ENCODE measurements at regions not wholly inside any gene's neighbourhood (a gene's known extent, or its start where the extent isn't known, plus 50 kb on each side); places are given as distances from the start of the nearest gene placed in this dataset.
"Not testable (repeated sequence)": the region's sequence is repeated elsewhere in the genome, so short reads cannot be mapped to it uniquely, and the experiment has no call there.

DNA sequence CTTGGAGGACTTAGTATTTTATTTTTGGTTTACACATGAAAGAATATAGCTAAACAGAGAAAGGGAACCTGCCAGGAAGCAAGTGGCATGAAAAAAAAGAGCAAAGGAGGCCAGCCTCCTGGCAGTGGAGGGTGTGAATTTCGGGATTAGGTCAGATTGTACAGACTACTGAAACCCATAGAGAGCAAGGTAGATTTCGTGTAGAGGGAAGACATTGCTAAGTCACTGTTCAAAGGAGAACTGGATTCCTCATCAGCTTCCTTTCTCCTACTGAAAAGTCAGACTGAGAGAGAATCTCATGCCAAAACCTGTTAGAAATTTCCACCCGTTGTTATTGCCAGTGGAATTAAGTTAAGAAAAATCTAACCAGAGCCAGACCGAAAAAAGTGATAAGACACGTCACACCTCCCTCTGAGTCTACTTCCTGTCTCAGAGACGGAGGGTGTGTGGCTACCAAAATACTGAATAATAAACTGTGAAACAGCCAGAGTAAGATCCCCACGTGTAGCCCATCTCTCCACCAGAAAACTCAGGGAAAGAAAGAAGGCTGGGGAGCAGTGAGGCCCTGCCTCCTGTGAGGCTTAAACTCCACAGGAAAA, 118.8 kb downstream of the SKIDA1 start:
- DNase-seq (ENCODE audit: low read depth) = peak; percentile 56

DNA sequence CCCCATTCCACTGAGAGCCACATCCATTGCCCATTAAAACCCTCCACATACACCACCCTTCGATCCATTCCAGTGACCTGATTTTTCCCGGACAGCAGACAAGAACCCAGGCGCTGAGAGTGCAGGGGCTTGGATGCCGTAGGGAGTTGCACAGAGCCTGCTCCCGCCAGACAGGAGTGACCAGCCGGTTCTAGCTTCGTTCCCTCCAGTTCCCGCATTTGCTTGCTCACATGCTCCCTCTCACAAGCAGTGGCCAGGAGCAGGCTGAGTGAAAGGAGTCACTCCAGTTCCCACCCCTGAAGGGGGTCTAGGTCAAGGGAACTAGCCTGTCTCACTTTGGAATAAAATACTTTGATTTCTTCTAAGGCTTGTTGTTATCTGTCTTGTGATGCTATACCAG, 119.5 kb downstream of the SKIDA1 start:
- DNase-seq (ENCODE audit: low read depth) = no peak

DNA sequence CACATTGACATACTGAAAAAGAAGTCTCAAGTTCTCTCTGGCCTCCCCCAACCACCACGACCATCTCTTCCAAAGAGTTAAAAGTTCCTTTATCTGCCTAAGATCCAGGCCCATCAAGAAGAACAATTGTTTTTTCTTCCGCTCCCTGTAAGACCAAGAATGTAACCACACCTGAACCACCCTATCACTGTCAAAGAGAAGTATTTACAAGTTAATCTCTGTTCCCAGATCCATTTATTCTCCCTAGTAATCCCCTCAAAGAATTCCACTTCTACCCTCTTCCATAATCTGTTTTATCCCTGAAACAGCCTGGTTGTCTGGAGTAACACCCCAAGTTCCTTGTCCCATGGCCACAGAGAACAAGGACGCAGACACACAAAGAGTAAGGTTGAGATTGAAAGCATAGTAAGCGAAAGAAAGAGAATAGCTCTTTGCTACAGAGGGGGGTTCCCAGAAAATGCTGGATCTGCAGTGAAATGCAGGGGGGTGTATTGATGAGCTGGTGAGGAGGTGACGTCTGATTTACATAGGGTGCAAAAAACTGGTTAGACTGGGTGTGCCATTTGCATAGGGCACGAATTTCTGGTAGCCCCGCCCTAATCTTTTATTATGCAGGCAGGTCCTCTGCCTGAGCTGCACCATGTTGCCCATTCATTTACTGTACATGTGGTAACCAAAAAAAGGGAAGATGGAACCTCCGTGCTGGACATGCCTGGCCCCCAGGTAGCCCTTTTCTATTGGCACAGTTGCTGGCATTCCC, 122.0 kb downstream of the SKIDA1 start:
- no peak for DNase-seq (ENCODE audit: low read depth)

DNA sequence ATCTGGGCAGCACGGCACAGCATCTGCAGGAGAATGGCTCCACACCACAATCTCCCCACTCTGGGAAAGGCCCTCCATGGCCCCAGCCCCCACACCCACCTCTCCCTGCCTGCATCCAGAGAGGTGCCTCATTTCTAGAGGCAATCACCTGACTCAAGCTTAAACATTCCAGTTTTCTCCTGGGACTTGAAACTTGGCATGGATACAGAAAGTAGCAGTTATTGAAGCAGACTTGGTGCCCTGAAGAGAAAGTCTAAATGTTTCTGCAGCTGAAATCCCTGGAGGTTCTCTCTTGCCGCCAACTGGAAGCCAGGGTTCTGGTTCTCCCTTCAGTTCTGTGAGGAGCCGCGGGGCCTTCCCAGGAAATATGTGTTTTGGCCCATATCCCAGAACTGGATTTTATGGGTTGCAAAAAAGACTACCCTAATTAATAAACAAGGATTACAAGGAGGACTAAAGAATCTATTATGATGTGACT, 122.8 kb downstream of the SKIDA1 start:
- DNase-seq (ENCODE audit: low read depth) = peak; percentile 6

DNA sequence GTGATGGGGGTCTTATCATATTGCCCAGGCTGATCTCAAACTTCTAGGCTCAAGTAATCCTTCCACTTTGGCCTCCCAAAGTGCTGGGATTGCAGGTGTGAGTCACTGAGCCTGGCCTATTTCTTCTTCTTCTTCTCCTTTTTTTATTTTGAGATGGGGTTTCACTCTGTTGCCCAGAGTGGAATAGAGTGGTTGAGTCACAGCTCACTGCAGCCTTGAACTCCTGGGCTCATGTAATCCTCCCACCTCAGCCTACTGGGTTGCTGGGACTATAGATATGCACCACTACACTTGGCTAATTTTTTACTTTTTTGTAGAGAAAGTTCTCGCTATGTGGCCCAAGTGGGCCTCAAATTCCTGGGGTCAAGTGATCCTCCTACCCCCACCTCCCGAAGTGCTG, 124.3 kb downstream of the SKIDA1 start:
- DNase-seq (ENCODE audit: low read depth) = peak; percentile 12

DNA sequence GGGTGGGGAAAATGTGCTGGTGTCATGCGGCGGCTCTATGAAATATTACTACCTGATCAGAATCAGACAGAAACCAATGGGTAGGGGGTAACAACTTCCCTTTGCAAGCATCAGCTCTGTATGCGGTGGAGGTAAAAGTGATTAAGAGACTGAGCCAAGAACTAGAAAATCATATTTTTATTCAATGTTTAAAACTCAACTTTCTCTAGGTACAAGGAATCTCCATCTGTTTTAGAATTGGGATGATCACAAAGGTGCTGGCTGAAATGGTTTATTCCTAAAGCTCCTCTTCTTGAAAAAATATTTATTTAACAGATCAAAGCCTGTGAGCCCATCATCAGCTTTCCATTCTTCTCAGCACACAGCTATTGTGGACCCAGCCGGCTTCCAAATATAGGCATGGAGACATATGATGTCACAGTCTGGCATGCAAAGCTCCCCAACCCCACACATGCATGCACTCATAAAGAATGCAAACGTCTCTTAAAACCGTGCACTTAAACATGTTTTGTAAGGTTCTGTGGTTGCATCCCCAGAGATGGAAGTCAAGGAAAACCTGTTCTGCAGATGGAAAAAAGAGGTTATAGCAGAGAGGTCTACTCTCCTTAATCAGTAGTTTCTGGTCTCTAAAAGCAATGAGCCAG, 126.0 kb downstream of the SKIDA1 start:
- peak; percentile 78 for DNase-seq (ENCODE audit: low read depth)

DNA sequence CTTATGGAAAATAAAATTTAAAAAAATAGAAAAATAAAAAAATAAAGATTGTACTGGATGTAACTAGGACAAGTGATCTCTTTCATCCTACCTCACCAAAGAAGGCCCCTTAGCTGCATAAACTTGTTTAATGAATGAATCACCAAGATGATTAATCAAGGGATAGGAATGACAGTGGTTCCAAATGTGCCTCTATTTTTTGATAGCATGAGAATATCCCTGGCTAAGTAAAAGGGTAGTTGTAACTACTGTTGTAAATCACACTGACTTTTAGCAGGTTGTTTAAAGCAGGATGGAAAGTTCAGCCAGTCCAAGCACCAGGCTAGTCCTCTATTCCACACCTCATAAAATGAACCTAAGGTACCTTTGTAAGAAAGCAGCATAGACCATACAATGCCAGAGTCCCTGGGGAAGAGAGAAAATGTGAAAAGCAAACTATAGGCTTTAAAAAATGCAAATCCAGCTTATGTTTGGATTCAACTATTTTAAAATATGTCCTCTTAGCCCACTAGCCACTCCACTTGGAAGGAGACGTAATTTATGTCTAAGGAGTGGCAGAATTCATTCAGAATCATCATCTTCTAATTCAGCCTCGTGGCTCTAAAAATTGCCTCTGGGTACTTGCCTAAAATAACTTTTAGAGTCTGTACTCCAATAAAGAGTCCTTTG, 126.8 kb downstream of the SKIDA1 start:
- DNase-seq (ENCODE audit: low read depth) = peak; percentile 83

DNA sequence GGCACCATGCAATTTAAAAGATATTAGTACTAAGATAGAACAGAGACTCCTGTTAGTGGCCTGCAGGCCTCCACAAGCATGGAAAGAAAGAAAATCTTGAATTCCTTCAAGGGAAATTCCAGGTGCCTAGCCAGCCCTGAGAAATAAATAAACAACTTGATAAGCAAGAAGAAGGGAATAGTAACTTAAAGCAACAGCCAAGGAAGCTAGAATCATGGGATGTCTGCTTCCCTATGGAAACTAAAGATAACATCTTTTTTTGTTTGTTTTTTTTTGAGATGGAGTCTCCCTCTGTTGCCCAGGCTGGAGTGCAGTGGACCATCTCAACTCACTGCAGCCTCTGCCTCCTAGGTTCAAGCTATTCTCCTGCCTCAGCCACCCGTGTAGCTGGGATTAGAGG, 128.6 kb downstream of the SKIDA1 start:
- DNase-seq (ENCODE audit: low read depth) = no peak

DNA sequence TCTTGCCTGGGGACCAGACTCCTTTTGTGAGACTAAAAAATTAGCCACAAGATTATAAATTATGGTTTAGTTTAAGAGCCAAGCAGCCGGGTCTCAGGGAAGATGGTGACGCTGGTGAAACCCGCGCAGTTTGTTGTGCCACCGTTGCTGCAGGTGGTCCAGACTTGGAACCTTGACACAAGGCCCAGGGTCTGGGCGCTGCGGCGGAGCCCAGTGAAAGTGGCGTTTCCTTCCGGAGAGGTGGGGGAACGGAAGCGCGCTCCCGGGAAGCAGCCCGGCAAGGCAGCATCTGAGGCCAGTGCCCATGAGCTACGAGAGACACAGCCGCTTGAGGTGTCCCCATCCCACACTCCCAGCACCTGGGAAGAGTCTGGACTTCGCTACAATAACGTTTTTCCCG, 131.6 kb downstream of the SKIDA1 start:
- no peak for DNase-seq (ENCODE audit: low read depth)

DNA sequence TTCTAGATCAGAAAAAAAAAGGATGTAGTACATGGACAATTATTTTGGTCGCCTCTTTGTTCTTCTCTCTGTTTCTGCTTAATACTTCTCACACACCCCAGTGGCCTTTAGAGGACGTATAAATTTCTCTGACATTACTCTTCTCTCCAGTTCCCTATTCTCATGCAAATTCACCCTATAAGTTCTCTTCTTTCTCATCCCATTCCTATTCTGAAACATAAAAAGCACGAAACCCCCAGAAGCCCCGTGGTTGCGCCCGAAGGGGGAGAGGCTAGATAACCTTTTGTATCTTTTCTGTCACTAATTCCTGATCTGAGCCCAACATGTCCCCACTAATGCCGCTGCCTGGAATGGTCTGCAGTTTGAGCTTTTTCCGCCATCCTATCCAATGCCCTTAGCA, 136.9 kb downstream of the SKIDA1 start:
- DNase-seq (ENCODE audit: low read depth) = no peak

DNA sequence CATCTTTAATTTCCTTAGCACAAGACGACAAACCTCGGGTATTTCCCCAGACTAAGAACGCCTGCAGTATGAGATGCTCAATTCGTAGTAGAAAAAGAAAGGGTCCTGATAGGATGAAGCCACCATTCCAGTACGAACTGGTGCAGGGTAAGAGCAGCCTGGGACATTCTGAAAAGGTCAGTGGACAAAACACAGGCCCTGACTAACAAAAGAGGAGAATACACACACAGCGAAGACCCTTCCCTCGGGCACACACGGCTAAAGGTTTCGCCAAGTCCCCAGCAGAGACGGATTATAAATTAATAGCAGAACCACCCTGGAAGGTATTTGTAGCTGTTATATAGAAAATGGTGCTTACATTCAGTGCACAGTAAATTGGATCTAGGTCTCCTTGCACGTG, 137.6 kb downstream of the SKIDA1 start:
- no peak for DNase-seq (ENCODE audit: low read depth)

DNA sequence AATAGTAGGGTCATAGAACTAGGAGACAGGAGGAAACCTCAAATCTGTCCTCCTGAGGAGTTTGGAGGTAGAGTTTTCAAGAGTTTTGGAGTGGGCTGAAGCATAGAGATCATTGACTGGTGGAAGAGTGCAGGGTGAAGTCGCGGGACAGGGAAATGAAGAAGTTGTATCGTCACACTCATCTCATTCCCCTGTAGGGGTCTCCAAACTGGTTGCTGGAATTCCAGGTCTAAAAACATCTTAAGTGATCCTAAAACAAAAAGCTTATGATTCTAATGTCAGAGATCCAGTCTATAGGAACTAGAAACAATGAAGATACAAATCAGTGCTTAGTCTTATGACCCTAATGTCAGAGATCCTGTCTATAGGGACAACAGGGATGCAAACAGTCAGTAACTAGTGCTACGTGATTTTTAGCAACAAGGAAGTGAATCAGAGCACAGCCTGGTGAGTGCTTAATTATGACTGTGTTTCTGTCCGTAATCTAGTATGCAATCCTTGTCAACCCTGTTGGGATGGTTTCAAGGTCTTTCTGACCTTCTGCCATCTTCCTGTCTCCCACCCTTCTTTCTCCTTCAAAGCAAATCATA, 139.4 kb downstream of the SKIDA1 start:
- DNase-seq (ENCODE audit: low read depth) = peak; percentile 41

DNA sequence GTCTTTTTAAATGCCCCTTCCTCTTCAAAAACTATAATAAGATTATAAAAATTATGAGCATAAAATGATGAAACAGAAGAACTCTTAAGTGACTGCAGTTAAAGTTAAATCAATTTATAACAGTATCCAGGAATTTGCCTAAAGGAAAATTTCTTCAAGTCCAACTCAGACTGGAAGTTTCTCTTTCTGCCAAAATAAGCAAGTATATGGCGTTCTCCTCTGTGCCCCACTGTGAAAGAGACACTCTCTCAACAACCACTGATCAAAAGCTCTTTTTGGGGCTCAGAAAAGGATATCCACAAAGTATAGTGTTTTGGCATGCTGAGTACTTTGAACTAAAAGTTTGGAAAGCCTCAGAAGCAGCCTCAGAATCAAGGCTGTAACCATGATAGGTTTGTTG, 139.9 kb downstream of the SKIDA1 start:
- DNase-seq (ENCODE audit: low read depth) = no peak

DNA sequence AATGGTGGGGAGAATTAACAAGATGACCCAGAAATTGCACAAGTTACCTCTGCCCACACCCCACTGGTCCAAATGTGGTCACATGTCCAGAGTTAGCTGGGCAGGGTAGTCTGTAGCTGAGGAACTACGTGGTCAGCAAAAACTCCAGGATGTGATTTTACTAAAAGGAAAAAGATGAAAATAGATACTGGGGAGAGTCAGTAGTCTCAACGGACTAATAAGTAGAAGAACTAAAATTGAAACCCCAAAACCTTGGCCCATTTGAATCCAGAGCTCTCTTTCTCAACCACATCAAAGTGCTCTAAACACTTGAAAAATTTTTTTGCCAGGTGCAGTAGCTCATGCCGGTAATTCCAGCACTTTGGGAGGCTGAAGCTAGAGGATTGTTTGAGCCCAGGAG, 146.3 kb downstream of the SKIDA1 start:
- no peak for DNase-seq (ENCODE audit: low read depth)

DNA sequence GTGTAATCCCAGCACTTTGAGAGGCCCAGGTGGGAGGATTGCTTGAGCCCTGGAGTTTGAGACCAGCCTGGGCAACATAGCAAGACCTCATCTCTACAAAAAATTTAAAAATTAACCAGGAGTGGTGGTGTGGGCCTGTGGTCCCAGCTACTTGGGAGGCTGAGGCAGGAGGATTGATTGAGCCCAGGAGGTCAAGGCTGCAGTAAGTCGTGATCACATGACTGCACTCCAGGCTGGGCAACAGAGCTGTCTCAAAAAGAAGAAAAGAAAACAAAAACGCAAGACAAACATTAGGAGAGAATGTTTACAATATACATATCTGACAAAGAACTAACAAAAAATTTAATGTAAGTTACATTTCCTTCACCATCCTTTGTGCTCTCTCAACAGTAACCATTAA, 150.2 kb downstream of the SKIDA1 start:
- not testable (repeated sequence) for DNase-seq (ENCODE audit: low read depth)

DNA sequence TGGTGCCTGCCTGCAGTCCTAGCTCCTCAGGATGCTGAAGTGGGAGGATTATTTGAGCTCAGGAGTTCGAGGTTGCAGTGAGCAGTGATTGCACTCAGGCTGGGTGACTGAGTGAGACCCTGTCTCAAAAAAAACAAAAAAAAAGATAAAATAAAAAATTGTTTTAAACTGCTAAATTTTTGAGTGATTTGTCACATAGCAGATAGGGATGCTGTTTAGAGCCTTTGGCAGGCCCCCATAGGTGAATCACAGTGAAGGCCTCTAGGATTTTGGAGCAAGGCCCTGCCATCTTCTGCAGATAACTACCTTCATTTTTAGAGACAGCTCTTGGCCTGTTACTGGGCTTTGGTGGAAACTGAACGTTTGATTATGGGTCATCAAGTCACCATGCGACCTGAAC, 151.6 kb downstream of the SKIDA1 start:
- not testable (repeated sequence) for DNase-seq (ENCODE audit: low read depth)

DNA sequence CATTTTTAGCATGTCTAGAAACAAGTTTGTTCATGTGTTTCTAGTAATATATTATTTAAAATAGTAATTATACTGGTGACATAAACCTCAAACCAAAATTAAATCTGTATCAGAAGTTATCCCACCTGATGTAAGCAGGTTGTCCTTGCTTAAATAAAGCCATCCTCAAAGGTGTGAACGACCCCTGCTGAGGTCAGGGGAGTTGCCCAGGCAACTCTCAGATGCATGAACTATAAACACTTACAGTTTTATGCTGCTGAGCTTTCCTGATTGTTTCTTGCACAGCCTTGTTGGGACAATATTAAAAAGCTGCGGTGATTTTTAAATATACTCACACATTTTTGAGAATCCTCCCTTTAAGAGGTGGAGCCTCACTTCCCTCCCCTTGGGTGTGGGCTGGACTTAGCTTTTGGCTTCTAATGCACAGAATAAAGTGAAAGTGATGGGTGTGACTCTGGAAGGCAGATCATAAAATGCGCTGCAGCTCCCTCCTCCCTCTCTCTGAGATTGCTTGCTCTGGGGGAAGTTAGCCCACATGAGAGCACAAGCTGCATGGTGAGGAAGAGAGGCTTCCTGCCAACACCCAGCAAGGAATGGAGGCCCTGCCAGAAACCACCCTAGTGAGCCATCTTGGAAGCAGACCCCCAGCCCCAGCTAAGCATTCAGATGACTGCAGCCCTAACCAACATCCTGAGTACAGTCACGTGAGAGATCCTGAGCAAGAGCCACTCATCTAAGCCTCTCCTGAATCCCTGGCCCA, 152.7 kb downstream of the SKIDA1 start:
- peak; percentile 91 for DNase-seq (ENCODE audit: low read depth)

DNA sequence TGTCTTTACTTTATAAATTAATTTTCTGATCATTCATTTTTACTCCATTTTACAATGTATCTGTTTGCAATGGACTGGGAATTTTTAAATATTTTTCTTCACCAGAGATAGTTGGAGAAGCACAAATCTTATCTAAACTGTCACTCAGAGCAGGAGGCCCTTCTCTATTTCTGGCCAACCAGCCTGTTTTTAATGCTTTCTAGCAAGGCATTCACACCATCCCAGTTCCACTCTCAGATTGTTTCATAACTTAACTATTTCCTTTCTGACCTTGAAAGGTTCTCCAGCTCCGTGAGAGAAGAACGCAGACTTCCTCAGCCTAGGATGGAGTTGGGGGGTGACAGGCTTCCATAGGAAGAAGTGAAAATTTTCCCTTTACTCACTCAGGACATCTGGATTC, 155.8 kb downstream of the SKIDA1 start:
- DNase-seq (ENCODE audit: low read depth) = peak; percentile 27

DNA sequence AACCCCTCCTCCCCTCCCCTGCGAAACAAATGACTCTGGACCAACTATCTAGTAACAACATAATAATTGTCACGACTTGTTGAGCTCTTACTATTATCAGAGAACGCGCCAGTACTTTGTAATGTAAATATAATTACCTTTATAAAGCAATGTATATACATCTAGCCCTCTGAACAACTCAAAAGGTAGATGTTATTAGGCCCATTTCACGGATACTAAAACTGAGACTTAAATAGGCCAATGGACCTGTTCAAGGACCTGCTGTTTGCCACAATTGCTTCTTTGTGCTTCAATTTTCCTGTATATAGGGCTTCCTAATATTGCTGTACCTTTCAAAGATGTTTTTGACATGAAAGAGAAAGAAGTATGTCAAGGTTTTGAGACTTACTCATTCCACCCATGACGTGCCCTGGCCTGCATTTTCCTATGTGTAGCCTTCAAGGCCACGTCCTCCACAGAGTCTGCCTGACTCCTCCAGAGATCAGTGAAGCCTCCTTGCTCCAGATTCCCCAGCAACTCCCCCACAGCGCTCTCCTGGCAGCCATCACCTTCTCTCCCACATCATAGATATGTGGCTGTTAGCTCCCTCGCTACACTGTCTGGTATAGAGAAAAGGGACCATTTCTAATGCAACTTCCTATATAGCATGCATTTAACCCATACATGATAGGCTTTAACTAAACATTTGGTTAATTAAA, 156.6 kb downstream of the SKIDA1 start:
- DNase-seq (ENCODE audit: low read depth) = no peak

DNA sequence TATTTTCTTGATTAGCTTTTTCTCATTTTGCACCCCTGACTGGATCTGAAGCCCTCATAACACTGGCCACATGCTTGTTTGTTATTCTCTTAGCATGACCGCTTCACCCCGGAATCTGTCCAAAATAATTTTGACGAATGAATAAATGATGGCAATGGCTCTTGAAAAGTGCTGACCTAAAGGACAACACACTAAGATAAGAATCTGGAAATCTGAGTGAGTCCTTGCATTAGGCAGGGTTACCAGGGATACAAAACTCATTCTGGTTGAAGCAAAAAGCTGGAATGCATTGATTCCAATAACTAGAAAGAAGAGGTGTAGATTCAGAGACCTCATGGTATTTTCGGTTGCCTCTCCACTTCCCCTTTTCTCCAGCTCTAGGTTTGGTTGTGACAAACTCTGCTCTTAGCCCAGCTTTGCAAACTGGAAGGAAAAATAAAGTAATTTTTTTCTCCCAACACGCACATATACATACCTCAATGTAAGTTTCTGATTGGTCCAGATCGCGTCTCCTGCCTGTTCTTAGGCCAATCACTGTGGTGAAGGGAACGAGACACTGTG, 157.4 kb downstream of the SKIDA1 start:
- no peak for DNase-seq (ENCODE audit: low read depth)

DNA sequence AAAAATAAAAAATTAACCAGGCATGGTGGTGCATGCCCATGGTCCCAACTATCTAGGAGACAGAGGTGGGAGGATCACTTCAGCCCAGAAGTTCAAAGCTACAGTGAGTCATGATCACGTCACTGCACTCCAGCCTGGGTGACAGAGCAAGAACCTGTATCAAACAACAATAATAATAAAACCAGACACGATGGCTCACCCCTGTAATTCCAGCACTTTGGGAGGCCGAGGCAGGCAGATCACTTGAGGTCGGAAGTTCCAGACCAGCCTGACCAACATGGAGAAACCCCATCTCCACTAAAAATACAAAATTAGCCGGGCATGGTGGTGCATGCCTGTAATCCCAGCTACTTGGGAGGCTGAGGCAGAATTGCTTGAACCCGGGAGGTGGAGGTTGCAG, 159.4 kb downstream of the SKIDA1 start:
- DNase-seq (ENCODE audit: low read depth) = peak; percentile 95

Data from ELR (cell line).